Liver (tissue), 8 donors: ENCODE measurements at regions not wholly inside any gene's neighbourhood (a gene's known extent, or its start where the extent isn't known, plus 50 kb on each side); places are given as distances from the start of the nearest gene placed in this dataset.

ENCODE experiments used
- DNase-seq: peaks from one replicate; pipeline ENCODE4 v3.0.0-alpha.2; 2017; ENCODE audit warnings: low spot score
- H3K27ac ChIP-seq, 2 donors: one replicate each; pipeline ENCODE4 v1.7.0; 2013; ENCODE audit warnings: inconsistent platforms in 2 of 2, low read length in 2 of 2, control low read depth in 1 of 2, low read depth in 1 of 2, mild to moderate bottlenecking in 1 of 2
- H3K27me3 ChIP-seq, 4 donors: one replicate each; pipeline versions ENCODE4 v1.6.1 to v1.7.0; 2013; ENCODE audit warnings: low read length in 3 of 4, inconsistent platforms in 1 of 4, mild to moderate bottlenecking in 1 of 4, moderate library complexity in 1 of 4; ENCODE audit not compliant: control insufficient read depth in 4 of 4, insufficient read depth in 4 of 4
- H3K36me3 ChIP-seq, 4 donors: one replicate each; pipeline versions ENCODE4 v1.6.1 to v1.7.0; 2013; ENCODE audit warnings: low read length in 3 of 4, mild to moderate bottlenecking in 3 of 4, low read depth in 1 of 4, moderate library complexity in 1 of 4; ENCODE audit not compliant: control insufficient read depth in 4 of 4, insufficient read depth in 3 of 4
- H3K4me1 ChIP-seq, 4 donors: one replicate each; pipeline versions ENCODE4 v1.6.1 to v1.7.0; 2013; ENCODE audit warnings: low read length in 3 of 4, mild to moderate bottlenecking in 3 of 4, moderate library complexity in 1 of 4; ENCODE audit not compliant: control insufficient read depth in 4 of 4, insufficient read depth in 4 of 4
- H3K4me3 ChIP-seq, 3 donors: one replicate each; pipeline versions ENCODE4 v1.6.1 to v1.7.0; 2013; ENCODE audit warnings: low read length in 3 of 3, control low read depth in 1 of 3, low read depth in 1 of 3, mild to moderate bottlenecking in 1 of 3
- H3K9ac ChIP-seq, 2 donors: one replicate each; pipeline ENCODE4 v1.7.0; 2013; ENCODE audit warnings: low read length in 2 of 2, mild to moderate bottlenecking in 2 of 2, moderate library complexity in 2 of 2, control low read depth in 1 of 2, low read depth in 1 of 2
- H3K9me3 ChIP-seq, 4 donors: one replicate each; pipeline versions ENCODE4 v1.6.1 to v1.7.0; 2013; ENCODE audit warnings: low read length in 3 of 4; ENCODE audit not compliant: control insufficient read depth in 4 of 4
- EGR1 ChIP-seq, 2 donors: IDR thresholded peaks; 2 replicates each; pipeline ENCODE4 v1.6.1; 2016 to 2018; ENCODE audit warnings: antibody characterized with exemption in 2 of 2, low read depth in 2 of 2
- FOXA1 ChIP-seq: IDR thresholded peaks from 2 replicates; pipeline ENCODE4 v1.6.1; 2016; ENCODE audit warnings: antibody characterized with exemption
- FOXA2 ChIP-seq: IDR thresholded peaks from 2 replicates; pipeline ENCODE4 v1.6.1; 2016; ENCODE audit warnings: antibody characterized with exemption
- GABPA ChIP-seq, 2 donors: IDR thresholded peaks in 1 of 2; conservative IDR thresholded peaks in 1 of 2; 2 replicates each; pipeline ENCODE4 v1.6.1; 2016; ENCODE audit warnings: antibody characterized with exemption in 2 of 2, mild to moderate bottlenecking in 1 of 2, moderate library complexity in 1 of 2
- HNF4A ChIP-seq, 2 donors: conservative IDR thresholded peaks; 2 replicates each; pipeline ENCODE4 v1.6.1; 2016; ENCODE audit warnings: antibody characterized with exemption in 2 of 2, mild to moderate bottlenecking in 2 of 2
- HNF4G ChIP-seq: IDR thresholded peaks from 2 replicates; pipeline ENCODE4 v1.6.1; 2016; ENCODE audit warnings: antibody characterized with exemption
- JUND ChIP-seq, 2 donors: IDR thresholded peaks; 2 replicates each; pipeline ENCODE4 v1.6.1; 2016; ENCODE audit warnings: antibody characterized with exemption in 2 of 2
- NR2F2 ChIP-seq: IDR thresholded peaks from 2 replicates; pipeline ENCODE4 v1.6.1; 2016; ENCODE audit warnings: antibody characterized with exemption
- RAD21 ChIP-seq, 2 donors: IDR thresholded peaks; 2 replicates each; pipeline ENCODE4 v1.6.1; 2016; ENCODE audit warnings: antibody characterized with exemption in 2 of 2, mild to moderate bottlenecking in 2 of 2
- RXRA ChIP-seq, 2 donors: IDR thresholded peaks; 2 replicates each; pipeline ENCODE4 v1.6.1; 2017 to 2018; ENCODE audit warnings: antibody characterized with exemption in 2 of 2, mild to moderate bottlenecking in 1 of 2
- SP1 ChIP-seq: IDR thresholded peaks from 2 replicates; pipeline ENCODE4 v1.6.1; 2018; ENCODE audit warnings: antibody characterized with exemption, mild to moderate bottlenecking
- TAF1 ChIP-seq: conservative IDR thresholded peaks from 2 replicates; pipeline ENCODE4 v1.6.1; 2016; ENCODE audit warnings: antibody characterized with exemption, mild to moderate bottlenecking
- YY1 ChIP-seq: IDR thresholded peaks from 2 replicates; pipeline ENCODE4 v1.6.1; 2016; ENCODE audit warnings: antibody characterized with exemption, mild to moderate bottlenecking
- WGBS: extraction: QIAGEN DNeasy Blood & Tissue Kit; methylation state at CpG from one replicate; pipeline ENCODE4 v1.1.7; 2013; 5-methylcytosine and 5-hydroxymethylcytosine counted together
- TF ChIP-seq, protein P1 (sequence below): IDR thresholded peaks from 2 replicates; pipeline ENCODE4 v1.6.1; 2016; ENCODE audit warnings: antibody characterized with exemption
- TF ChIP-seq, protein P2 (sequence below): IDR thresholded peaks from 2 replicates; pipeline ENCODE4 v1.6.1; 2016; ENCODE audit warnings: antibody characterized with exemption, mild to moderate bottlenecking
- TF ChIP-seq, protein P3 (sequence below): IDR thresholded peaks from 2 replicates; pipeline ENCODE4 v1.6.1; 2016; ENCODE audit warnings: antibody characterized with exemption
- TF ChIP-seq, protein P4 (sequence below): IDR thresholded peaks from 2 replicates; pipeline ENCODE4 v1.6.1; 2016; ENCODE audit warnings: antibody characterized with exemption
- TF ChIP-seq, protein P5 (sequence below): fragments of 150-350 bp; IDR thresholded peaks from 2 replicates; pipeline ENCODE4 v1.5.1; 2017; ENCODE audit warnings: improper control_type of control experiment, low read depth, low read length; ENCODE audit not compliant: missing input control
- donor health status: healthy.
- donor health status: healthy.
- donor health status: healthy.
- donor health status: healthy.
- donor health status: healthy.

DNA sequence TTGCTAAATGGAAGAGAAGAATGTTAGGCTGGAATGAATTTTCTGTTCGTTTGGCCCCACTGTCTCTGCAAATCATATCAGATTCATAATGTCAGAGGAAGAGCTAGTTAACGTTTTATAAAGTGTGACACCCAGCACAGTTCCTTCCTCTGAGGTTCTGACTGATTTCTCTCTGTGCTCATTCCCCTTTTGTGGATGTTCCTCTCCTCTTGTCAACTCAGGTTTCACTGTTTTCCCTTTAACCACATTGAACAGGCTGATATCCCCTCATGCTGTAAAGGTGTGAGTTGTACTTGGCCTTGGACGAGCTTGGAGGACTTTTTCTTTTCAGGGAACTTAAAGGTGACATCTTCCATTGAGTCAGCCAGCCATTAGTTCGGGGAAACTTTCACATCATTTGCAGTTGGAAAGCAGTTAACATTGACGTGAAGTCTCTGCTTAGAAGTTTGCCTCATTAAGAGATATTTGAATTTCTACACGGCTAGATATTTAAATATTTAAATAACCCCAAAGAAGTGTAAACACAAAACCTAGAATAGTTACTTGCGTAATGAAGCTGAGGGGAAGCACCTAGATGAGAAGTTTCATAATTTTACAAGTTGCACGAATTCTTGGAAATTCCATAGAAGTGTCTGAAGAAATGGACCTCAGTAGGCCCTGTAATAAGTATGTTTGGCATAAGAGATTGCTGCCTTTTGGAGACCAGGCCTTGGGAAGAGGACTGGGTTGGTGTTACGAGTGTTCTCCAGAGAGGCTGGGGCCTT is 101.5 kb upstream of the EGR2 start:
- H3K27ac ChIP-seq, result no peak overlapping the region
- TF ChIP-seq JUND (IDR thresholded peaks at IDR 0.05) (no peak), HNF4A (conservative IDR thresholded peaks at IDR 0.05) (no peak), GABPA (IDR thresholded peaks at IDR 0.05 in 1 of 2, conservative IDR thresholded peaks at IDR 0.05 in 1 of 2) (no peak), HNF4G (no peak), NR2F2 (no peak), FOXA2 (no peak), FOXA1 (no peak), YY1 (no peak), EGR1 (IDR thresholded peaks at IDR 0.05; ENCODE audit: low read depth in 2 of 2) (no peak), TAF1 (no peak), SP1 (no peak), RAD21 (IDR thresholded peaks at IDR 0.05) (no peak), RXRA (IDR thresholded peaks at IDR 0.05) (no peak)
- TF ChIP-seq, protein P1, sequence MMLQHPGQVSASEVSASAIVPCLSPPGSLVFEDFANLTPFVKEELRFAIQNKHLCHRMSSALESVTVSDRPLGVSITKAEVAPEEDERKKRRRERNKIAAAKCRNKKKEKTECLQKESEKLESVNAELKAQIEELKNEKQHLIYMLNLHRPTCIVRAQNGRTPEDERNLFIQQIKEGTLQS, result no peak
- TF ChIP-seq, protein P2, sequence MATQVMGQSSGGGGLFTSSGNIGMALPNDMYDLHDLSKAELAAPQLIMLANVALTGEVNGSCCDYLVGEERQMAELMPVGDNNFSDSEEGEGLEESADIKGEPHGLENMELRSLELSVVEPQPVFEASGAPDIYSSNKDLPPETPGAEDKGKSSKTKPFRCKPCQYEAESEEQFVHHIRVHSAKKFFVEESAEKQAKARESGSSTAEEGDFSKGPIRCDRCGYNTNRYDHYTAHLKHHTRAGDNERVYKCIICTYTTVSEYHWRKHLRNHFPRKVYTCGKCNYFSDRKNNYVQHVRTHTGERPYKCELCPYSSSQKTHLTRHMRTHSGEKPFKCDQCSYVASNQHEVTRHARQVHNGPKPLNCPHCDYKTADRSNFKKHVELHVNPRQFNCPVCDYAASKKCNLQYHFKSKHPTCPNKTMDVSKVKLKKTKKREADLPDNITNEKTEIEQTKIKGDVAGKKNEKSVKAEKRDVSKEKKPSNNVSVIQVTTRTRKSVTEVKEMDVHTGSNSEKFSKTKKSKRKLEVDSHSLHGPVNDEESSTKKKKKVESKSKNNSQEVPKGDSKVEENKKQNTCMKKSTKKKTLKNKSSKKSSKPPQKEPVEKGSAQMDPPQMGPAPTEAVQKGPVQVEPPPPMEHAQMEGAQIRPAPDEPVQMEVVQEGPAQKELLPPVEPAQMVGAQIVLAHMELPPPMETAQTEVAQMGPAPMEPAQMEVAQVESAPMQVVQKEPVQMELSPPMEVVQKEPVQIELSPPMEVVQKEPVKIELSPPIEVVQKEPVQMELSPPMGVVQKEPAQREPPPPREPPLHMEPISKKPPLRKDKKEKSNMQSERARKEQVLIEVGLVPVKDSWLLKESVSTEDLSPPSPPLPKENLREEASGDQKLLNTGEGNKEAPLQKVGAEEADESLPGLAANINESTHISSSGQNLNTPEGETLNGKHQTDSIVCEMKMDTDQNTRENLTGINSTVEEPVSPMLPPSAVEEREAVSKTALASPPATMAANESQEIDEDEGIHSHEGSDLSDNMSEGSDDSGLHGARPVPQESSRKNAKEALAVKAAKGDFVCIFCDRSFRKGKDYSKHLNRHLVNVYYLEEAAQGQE, result no peak
- TF ChIP-seq, protein P3, sequence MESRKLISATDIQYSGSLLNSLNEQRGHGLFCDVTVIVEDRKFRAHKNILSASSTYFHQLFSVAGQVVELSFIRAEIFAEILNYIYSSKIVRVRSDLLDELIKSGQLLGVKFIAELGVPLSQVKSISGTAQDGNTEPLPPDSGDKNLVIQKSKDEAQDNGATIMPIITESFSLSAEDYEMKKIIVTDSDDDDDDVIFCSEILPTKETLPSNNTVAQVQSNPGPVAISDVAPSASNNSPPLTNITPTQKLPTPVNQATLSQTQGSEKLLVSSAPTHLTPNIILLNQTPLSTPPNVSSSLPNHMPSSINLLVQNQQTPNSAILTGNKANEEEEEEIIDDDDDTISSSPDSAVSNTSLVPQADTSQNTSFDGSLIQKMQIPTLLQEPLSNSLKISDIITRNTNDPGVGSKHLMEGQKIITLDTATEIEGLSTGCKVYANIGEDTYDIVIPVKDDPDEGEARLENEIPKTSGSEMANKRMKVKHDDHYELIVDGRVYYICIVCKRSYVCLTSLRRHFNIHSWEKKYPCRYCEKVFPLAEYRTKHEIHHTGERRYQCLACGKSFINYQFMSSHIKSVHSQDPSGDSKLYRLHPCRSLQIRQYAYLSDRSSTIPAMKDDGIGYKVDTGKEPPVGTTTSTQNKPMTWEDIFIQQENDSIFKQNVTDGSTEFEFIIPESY, result no peak
- TF ChIP-seq, protein P4, sequence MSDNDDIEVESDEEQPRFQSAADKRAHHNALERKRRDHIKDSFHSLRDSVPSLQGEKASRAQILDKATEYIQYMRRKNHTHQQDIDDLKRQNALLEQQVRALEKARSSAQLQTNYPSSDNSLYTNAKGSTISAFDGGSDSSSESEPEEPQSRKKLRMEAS, result no peak
- TF ChIP-seq, protein P5, sequence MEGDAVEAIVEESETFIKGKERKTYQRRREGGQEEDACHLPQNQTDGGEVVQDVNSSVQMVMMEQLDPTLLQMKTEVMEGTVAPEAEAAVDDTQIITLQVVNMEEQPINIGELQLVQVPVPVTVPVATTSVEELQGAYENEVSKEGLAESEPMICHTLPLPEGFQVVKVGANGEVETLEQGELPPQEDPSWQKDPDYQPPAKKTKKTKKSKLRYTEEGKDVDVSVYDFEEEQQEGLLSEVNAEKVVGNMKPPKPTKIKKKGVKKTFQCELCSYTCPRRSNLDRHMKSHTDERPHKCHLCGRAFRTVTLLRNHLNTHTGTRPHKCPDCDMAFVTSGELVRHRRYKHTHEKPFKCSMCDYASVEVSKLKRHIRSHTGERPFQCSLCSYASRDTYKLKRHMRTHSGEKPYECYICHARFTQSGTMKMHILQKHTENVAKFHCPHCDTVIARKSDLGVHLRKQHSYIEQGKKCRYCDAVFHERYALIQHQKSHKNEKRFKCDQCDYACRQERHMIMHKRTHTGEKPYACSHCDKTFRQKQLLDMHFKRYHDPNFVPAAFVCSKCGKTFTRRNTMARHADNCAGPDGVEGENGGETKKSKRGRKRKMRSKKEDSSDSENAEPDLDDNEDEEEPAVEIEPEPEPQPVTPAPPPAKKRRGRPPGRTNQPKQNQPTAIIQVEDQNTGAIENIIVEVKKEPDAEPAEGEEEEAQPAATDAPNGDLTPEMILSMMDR, result no peak
- no peaks in the 10 kb centered on the region for H3K27me3 ChIP-seq
- no peak for DNase-seq
- 60% methylated on average over 9 of the region's 9 CpGs for WGBS
- H3K4me3 ChIP-seq, result no peak overlapping the region
- no peaks in the 10 kb centered on the region for H3K4me1 ChIP-seq
- H3K9me3 ChIP-seq, result no peaks in the 10 kb centered on the region
- no peak overlapping the region for H3K9ac ChIP-seq
- H3K36me3 ChIP-seq, result no peaks in the 10 kb centered on the region
